ENCODE measurements at regions not wholly inside any gene's neighbourhood (a gene's known extent, or its start where the extent isn't known, plus 50 kb on each side); places are given as distances from the start of the nearest gene placed in this dataset.
"Not testable (repeated sequence)": the region's sequence is repeated elsewhere in the genome, so short reads cannot be mapped to it uniquely, and the experiment has no call there.

DNA sequence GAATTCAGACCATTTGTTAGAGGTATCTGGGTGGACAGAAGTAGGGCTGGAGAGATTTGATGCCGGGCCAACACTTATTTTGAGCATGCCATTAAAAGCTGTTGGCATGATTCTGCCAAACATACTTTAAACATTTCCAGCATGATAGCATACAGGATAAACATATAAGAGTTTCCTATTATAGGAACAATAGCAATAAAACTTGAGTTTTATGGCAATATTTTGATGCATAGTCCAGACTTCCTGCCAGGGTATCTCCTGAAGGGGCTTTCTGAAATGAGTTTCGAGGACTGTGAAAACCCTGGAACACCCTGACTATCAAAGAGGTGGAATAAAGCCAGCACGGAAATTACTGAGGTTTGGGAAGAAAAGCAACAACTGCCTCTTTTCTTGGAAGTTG is 1398.0 kb upstream of the NXPH2 start:
- no peak for DNase-seq

DNA sequence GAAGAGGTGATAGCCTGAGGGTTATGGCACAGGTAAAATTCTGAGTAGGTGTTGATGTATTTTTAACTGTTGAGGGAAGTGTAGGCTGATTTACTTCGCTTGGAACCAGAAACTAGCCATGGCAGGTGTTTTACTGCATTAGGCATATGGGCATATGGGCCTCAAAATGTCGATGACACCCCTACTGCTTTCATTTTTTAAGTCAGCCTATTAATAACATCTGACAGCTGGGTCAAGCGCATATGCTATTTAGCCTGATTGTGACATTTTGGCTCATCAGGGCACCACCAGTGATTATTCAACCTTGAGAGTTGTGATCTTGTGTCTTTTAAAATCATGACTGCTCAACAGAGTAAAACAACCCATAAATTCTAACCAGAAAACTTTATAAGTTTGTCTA is 1396.9 kb upstream of the NXPH2 start:
- peak; percentile 16 for DNase-seq

GRCh38 chr2:140173790-140174189 is 1393.6 kb upstream of the NXPH2 start:
- DNase-seq, result no peak

- no peak for DNase-seq
Observed at GRCh38 chr2:140164449-140164848, 1384.3 kb upstream of the NXPH2 start.

DNA sequence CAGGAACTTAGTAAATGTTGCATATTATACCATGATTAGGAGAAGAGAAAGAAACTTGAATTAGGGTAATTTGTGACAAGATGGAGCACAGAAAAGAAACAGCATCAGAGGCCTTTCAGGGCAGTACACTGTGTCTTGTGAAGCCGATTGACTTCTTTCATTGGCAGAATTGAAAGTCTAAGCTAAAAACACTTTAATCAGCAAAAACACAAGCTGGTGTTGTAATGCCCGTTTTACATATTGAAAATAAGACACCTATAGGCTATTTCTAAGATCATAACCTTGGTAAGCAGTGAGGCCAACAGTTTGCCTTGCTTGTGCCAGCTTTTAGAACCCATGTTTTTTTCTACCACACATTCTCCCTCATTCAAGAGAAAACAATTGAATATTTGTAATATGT is 1378.1 kb upstream of the NXPH2 start:
- DNase-seq, result no peak

- no peak for DNase-seq
Observed at GRCh38 chr2:140157816-140158215, 1377.6 kb upstream of the NXPH2 start.

DNA sequence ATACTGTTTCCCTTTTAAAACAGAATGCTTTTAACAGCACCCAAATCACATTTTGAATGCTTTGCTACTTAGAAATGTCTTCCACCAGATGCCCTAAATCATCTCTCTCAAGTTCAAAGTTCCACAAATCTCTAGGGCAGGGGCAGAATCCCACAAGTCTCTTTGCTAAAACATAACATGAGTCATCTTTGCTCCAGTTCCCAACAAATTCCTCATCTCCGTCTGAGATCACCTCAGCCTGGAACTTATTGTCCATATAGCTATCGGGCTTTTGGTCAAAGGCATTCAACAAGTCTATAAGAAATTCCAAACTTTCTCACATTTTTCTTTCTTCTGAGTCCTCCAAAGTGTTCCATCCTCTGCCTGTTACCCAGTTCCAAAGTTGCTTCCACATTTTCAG is 1374.5 kb upstream of the NXPH2 start:
- DNase-seq, result no peak

GRCh38 chr2:140154271-140154670 is 1374.1 kb upstream of the NXPH2 start:
- DNase-seq, result no peak

- DNase-seq, result no peak
Observed at GRCh38 chr2:140144611-140145010, 1364.4 kb upstream of the NXPH2 start.

GRCh38 chr2:140138736-140139135 is 1358.5 kb upstream of the NXPH2 start:
- no peak for DNase-seq

- no peak for DNase-seq
Observed at GRCh38 chr2:140136861-140137260, 1356.7 kb upstream of the NXPH2 start.

DNA sequence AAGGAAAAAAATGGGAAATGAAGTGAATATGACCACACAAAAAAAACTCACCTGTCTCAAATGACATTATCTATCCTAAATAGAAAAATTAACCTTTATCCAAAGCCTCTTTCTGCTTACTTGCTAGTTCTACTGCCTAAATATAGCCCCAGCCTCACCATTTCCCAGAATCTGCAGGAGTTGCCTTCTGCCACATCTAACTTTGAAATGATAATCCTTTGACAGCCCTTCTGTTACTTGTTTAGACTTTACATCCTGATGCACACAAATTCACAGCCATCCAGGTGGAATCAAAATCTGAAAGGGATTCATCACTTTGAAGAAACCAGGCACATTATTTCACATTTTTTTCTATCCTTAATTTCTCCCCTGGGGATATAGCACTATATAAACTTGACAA is 1356.2 kb upstream of the NXPH2 start:
- DNase-seq, result no peak

DNA sequence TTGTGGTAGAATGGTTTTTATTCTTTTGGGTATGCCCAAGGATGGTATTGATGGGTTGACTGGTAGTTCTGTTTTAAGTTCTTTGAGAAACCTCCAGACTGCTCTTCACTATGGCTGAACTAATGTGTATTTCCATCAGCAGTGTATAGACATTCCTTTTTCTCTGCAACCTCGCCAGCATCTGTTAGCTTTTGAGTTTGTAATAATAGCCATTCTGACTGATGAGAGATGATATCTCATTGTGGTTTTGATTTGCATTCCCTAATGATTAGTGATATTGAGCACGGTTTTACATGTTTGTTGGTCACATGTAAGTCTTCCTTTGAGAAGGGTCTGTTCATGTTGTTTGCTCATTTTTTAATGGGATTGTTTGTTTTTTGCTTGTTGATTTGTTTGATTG is 1348.7 kb upstream of the NXPH2 start:
- no peak for DNase-seq

GRCh38 chr2:140122001-140122400 is 1341.8 kb upstream of the NXPH2 start:
- no peak for DNase-seq

GRCh38 chr2:140117386-140117785 is 1337.2 kb upstream of the NXPH2 start:
- DNase-seq, result peak; percentile 63

GRCh38 chr2:140108706-140109475 is 1328.7 kb upstream of the NXPH2 start:
- DNase-seq, result no peak

GRCh38 chr2:140091926-140092325 is 1311.7 kb upstream of the NXPH2 start:
- no peak for DNase-seq

DNA sequence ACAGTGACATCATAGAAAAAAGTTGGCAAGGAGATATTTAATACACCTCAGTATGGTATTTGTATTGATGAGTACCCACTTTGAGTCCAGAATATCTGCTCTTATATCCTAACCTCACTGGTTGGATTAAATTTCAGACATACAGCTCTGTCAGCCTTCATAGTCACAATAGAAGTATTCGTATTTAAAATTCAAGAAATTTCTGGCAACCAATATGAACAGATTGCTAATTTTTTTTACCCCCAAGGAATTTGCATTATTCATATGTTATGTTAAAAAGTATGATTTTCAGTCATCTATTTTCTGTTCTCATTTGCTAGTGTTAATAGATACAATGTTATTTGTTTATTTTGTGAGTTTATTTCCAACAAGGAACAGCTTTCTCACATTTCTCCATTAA is 1306.8 kb upstream of the NXPH2 start:
- no peak for DNase-seq

GRCh38 chr2:140085674-140086073 is 1305.5 kb upstream of the NXPH2 start:
- DNase-seq, result no peak

- DNase-seq, result no peak
Observed at GRCh38 chr2:140079038-140079437, 1298.8 kb upstream of the NXPH2 start.

DNA sequence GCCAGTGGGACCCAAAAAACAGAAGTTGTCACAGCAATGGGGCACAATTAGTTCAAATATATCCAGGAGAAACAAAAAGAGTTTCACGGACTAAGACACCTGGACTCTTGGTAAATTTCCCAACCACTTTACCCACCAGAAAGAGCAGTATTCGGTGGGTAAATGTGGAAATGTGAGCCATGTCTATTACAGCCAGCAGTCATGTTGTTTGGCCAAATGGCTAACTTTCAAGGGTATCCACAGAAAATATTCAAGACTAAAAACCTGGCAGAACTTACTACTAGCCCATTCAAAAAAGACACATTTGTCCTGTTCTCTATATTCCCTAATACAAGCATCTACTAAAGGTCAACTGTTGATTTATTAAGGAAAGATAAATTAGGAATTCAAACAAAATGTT is 1296.0 kb upstream of the NXPH2 start:
- no peak for DNase-seq

DNA sequence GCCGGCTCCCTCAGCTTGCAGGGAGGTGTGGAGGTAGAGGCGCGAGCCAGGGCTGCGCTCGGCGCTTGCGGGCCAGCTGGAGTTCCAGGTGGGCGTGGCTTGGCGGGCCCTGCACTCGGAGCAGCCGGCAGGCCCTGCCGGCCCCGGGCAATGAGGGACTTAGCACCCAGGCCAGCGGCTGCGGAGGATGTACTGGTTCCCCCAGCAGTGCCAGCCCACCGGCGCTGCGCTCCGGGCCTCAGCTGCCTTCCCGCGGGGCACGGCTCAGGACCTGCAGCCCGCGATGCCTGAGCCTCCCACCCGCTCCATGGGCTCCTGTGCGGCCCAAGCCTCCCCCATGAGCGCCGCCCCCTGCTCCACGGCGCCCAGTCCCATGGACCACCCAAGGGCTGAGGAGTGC is 1293.6 kb upstream of the NXPH2 start:
- not testable (repeated sequence) for DNase-seq

- no peak for DNase-seq
Observed at GRCh38 chr2:140067661-140068060, 1287.5 kb upstream of the NXPH2 start.

GRCh38 chr2:140064243-140064642 is 1284.1 kb upstream of the NXPH2 start:
- DNase-seq, result no peak

DNA sequence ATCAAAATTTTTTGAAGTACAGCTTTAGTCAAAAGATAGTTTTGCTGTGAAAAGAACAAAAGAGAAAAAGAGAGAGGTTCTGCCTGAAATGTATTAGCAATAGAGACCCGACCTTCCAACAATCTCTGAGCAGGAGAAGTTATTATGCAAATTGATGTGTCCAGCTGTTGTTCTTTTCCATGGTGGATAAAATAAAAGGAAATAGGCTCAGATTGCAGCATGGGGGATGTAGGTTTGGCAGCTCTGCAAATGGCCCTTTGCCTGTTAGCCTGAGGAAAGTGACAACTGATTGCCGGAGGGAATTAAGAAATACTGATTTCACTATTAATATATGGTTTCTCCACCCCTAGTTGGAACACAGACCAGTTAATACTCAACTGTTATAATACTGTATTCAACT is 1283.2 kb upstream of the NXPH2 start:
- no peak for DNase-seq
